CD4-positive, alpha-beta T cell treated with Interleukin-17A for 1 hour (primary cell): ENCODE measurements at regions not wholly inside any gene's neighbourhood (a gene's known extent, or its start where the extent isn't known, plus 50 kb on each side); places are given as distances from the start of the nearest gene placed in this dataset.
"Not testable (repeated sequence)": the region's sequence is repeated elsewhere in the genome, so short reads cannot be mapped to it uniquely, and the experiment has no call there.

Experiments
- DNase-seq: peaks from one replicate; pipeline ENCODE4 v3.0.0-alpha.2; 2020

DNA sequence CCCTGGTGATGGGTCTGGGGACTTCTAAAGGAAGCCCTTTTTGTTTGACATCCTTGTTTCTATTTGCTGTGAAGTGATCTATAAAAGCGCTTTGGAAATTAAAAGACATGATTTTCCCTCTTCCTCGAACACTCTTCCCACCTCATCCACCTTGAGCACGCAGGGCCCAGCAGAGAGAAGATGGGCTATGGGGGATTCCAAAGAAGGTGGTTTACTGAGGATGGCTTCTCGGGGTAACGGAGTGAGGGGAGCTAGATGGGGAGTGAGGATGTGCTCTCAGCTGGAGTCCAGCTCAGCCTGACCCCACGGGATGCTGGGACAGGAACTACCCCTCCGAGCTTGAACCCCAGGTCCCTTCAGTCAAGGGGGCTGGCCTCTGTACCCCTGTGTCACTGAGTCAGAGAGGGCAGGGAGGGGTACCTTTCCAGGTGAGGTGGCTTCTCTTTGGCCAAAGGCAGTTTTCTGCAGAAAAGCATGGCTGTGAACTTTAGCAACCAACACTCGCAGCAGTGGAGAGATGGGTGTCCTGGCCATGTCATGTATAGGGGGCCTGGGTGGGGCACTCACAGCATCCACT lies 180.7 kb upstream of the SMAD3 start:
- no peak for DNase-seq

DNA sequence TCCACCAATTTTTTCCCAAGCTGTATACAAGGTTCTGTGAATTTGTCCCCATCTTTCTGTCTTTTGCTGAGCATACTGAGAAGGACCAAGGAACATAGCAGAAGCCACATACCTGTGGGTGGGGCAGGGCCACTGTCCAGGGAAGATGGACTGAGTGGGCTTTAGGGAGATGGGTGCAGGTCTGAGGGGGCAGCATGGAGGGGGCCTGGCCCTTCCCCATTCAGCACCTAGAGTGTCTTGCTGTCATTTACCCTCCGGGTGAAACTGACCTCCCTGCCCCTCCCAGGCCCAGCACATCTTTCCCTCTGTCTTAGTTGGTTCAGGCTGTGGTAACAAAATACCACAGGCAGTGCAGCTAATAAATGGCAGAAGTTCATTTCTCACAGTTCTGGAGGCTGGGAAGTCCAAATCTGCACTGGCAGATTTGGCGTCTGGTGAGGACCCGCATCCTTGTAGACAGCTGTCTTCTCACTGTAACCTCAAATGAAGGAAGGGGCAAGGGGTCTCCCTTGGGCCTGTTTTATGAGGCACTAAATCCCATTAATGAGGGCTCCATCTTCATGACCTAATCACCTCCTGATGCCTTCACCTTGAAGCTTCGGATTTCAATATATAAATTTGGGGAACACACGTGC lies 180.0 kb upstream of the SMAD3 start:
- DNase-seq: no peak

DNA sequence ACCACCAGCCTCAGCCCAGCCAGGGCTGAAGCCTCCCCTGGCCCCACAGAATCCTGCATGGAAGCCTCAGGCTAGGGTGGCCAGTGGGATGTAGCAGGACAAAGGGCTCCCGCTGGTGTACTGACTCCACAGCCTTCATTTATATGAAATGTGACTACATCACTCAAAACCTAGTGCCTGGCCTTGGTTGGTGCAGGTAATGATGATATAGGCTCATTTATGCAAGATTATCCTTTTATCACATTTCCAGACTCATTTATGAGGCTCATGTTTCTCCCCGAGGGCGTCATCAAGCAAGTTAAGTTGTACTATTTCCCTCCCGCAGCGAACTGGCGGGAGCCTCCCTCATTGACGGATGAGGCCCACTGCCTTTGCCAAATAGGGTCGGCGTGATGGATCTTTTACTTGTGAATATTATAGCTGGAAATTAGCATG lies 179.1 kb upstream of the SMAD3 start:
- DNase-seq: no peak

DNA sequence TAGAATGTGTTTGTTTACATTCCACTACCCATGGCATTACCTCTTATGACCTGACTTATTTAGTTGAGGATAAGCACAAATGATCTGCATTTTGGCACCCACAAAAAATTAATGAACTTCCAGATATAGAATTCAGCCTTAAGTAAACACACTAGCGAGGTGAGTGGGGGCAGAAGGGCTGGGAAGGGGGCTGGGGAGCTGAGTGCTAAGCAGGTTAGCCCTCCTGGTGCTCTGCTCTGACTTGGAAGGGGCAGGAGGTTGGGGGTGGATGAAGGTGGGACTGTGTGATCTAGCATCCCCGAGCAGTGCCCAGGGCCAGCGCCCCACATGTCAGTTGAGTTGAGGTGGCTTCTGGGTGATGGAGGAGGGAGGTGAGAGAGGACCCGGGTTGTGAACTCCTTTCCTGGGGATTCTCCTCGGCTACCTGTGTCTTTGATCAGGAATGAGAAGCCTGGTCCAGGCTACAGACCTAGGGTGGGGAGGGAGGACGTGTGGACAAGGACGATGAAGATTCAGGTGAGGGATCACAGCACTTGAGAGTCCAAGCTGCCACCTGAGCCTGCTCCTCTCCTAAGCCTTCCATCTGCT lies 178.6 kb upstream of the SMAD3 start:
- no peak for DNase-seq

DNA sequence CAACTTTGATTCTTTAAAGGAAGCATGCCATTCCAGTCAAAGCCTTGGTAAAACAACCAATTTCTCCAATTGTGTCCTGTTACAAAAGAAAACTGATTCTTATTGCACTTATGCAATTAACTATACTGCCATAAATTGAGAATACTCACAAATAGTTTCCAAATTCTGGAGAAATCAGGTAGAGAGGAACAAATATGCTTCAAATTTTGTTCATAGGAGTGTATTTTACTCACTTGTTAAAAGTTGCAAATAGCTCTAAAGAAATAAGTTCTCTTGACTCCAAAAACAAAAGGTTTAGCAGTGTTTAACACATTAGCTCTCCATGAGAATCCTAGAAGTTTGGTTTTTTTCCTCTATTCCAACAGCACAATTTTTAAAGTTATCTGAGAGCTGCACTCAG lies 176.1 kb upstream of the SMAD3 start:
- DNase-seq: not testable (repeated sequence)

DNA sequence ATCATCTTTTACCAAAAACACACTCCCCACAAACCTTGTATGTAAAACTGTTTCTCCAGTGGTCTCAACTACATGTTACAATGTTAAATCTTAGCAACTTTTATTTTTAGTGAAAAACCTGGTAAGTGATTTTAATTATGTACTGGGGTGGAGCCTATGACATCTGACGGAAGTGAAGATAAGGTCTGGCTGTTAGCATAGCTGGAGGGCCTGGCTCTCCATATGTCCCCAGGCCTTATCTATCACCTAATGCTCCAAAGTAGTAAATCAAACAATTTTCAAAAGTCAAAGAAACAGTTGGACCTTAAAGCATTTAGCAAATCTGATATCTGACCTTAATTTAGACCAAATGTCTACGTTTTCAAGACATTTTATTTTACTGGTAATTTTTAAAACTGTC lies 173.6 kb upstream of the SMAD3 start:
- no peak for DNase-seq

DNA sequence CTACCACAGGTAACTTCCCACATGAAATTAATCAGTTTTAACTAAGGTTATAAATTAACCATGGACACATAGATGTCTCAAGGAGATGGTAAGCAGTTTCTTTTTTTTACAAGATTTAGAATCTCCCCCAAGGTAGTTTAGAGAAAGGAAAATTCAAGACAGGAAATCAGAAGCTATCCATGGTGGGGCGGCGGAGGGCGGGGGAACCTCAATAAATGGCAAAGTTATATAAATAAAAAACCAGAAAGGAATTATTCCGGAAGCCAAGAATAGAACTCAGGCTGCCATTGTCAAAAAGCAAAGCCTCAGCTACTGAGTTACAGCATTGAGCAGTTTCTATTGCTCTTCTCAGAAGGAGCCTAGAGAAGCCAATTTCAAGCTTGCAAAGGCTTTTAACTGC lies 172.1 kb upstream of the SMAD3 start:
- no peak for DNase-seq

DNA sequence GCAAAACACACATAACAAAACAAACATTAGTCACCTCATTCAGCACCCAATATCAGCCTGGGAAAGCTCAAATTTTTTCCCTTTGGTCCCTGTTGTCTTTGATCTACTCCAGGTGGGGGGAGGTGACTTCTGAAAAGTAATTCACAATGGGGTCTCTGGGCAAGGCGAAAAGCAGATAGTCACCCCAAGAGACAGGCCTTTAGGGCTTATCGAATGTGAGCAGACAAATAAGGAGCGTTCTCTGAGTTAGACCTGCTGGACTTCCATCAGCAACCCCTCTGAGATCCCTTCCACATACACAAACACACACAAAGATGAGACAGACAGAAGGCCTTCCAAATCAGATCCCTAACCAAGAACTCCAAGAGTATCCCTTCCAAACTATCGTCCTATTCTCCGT lies 171.0 kb upstream of the SMAD3 start:
- no peak for DNase-seq

DNA sequence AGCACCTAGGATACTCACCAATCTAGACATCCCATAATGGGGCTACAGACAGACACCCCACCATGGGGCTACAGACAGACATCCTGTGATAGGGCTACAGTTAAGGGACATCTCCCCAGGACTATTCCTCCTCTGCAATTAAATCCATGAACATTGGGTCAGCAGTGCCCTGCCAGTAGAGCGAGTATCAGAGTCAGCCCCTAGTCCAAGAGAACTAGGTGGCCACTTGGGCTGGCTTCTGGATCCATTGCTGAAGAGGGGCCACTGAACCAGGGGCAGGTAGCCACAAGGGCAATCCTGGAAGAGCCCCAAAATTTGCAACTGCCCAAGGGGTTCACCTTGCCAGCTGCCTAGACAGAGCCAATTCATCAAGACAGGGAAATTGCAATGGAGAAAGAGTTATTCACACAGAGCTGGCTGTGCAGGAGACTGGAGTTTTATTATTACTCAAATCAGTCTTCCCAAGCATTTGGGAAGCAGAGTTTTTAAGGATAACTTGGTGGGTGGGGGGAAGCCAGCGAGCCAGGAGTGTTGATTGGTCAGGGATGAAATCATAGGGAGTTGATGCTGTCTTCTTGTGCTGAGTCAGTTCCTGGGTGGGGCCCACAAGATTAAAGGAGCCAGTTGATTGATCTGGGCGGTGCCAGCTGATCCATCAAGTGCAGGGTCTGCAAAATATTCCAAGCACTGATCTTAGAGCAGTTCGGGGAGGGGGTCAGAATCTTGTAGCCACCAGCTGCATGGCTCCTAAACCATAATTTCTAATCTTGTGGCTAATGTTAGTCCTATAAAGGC lies 170.2 kb upstream of the SMAD3 start:
- DNase-seq: no peak

DNA sequence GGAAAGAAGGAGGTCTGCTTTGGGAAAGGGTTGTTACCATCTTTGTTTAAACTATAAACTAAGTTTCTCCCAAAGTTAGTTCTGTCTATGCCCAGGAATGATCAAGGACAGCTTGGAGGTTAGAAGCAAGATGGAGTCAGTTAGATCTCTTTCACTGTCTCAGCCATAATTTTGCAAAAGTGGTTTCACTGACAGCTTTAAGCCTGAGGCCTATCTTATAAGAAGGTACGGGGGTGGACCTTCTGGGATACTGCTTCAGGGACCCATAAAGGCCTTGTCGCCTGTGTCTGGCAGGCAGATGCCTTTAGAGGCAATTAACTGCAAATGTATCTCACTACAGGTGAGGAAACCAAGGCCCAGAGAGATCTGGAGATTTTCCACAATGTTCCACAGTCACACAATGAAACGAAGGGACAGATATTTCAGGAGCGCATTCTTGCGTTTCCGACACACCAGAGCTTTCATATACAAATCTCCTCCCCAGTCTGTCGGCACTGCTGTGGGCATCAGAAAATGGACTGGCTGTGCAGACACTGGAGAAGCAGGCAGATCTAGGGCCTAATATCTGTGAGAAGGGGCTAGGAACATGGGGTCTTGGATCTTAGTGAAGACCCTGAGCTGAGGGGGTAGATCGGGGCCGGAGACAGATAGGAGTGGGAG lies 169.5 kb upstream of the SMAD3 start:
- DNase-seq: no peak

DNA sequence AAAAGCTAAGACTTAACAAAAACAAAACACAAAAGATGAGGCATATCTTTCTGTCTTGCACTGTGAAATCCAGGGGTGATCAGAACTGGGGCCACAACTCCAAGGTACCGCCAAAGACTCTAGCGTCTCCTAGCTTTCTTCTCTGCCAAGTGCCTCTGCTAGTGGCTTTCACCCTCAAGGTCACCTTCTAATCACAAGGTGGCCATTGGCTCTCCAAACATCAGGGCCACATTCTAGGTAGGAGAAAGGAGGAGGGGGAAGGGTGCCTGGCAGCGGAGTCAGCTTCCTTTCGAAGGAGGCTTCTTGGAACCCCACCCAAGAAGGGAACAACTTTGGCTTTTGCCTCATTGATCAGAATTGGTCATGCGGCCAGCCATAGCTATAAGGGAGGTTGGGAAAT lies 168.8 kb upstream of the SMAD3 start:
- DNase-seq: no peak

DNA sequence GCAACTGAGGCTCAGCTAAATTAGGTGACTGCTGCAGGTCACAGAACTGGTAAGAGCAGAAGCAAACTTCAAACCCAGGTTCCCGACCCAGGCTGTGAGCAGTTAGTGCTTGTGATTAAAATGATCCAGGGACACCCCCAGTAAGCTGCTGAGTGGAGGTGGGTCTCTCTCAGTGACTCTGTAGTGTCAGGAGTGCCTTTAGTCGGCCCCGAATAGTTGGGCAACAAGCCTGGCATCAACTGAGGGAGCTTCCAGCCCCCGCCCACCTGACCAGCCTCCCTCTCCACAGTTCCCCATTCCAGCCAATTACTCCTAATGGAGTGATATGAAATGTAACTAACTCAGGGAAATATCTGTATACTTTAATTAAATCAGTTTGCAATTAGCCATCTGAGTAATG lies 168.0 kb upstream of the SMAD3 start:
- no peak for DNase-seq

DNA sequence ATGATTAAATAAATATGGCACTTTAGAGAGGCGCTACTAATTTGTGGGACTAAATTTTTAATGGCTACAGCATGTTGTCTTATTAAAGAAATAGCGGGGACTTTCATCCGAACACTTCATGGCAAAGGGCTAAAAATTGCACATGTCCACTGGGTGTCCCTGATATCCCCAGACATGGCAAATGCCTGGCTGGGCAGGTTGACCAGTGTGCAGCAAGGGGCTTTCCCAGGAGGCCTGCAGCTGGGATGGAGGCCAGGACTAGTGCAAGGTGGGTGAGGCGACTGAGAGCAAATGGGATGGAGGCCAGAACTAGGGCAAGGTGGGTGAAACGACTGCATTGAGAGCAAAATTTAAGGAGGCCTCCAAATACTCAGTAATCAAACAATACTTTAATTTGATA lies 167.4 kb upstream of the SMAD3 start:
- no peak for DNase-seq

DNA sequence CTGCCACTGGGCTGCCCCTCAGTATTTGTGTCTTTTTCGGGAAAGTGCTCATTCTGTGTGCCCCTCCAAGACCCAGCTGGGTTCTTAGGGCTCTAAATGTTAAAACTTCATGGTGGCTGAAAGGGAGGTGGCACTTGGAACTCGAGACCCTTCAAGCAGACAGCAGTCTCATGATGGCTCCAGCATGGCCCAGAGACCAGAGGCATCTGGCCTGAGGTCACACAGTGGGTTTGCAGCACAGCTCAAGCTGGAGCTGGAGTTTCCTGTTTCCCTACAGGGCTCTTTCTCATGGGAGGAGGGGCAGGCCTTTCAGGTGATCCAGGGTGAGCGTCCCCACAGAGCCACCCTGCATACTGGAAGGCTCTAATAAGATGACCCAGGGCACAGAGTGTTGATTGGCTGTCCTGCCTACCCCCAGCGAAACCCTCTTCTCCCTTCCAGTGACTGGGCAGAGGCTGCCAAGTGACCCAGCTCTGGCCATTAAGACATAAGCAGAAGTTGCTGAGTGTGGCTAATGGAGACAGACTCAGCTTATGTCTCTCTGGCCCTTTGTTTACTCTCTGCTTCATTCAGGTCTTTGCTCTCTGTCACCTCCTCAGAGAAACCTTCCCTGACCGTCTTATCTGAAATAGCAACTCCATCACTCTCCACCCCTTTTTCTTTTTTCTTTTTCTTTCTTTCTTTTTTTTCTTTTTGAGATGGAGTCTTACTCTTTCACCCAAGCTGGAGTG lies 166.6 kb upstream of the SMAD3 start:
- no peak for DNase-seq

DNA sequence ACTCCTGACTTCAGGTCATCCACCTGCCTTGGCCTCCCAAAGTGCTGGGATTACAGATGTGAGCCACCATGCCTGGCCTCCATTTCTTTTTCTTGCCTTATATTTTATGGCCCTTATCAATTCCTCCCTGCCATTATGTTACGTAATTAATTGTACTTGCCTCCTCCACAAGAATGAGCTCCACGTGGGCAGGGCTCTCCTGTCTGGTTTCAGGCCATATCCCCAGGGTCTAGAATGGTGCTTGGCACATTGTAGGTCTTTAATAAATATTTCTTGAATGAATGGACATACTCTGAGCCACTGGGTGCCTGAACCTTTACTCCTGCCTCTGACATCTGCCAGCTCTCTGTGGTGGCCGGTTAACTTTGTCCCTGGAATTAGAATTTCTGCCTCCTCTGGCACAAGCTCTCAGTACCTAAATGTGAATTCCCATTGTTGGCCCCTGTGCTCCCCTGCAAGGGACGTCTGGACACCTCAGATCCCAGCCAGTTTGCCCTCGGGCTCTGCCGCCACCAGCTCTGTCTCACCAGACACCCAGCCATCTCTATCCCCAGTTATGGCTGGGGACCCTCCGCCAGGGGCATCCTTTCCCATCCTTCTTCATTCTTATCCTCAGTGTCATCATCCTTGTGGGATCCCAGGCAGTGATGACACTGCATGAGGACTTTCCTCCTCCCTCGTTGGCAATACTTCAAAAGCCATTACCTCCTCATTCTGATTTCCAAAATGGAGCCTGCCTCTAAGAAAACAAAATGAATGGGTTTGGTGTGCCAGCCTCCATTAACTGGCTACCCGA lies 165.6 kb upstream of the SMAD3 start:
- no peak for DNase-seq

DNA sequence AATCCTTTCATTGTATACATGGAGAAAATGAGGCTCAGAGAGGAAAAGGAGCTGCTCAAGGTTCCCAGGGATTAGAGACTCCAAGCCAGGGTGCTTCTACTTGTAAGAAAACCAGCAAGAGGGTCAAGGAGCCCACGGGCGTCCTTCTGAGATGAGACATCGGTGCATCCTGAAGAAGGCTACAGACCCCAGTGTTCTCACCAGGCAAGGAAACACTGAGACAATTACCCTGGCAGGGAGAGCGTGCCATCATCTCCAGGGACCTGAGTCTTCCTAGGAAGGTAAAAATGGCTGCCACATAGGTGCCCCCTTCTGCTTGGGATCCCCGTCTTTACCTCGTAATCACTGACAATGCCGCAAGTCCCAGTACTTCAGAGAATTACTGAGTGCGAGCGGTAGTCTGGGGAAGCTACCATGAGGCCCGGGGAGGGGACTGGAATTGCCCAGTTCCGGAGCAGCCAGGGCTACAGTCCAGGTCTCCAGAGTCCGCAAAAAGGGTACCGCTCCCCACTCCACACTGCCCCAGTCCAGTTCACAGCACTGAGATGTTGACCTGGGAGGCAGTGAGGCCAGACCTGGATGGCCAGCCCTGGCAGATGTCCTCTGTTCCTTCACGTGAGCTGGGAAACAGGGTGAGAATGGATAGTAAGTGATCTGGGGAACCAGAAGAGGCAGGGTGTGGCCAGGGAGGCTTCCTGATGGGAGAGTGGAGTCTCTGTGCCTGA lies 164.7 kb upstream of the SMAD3 start:
- no peak for DNase-seq

DNA sequence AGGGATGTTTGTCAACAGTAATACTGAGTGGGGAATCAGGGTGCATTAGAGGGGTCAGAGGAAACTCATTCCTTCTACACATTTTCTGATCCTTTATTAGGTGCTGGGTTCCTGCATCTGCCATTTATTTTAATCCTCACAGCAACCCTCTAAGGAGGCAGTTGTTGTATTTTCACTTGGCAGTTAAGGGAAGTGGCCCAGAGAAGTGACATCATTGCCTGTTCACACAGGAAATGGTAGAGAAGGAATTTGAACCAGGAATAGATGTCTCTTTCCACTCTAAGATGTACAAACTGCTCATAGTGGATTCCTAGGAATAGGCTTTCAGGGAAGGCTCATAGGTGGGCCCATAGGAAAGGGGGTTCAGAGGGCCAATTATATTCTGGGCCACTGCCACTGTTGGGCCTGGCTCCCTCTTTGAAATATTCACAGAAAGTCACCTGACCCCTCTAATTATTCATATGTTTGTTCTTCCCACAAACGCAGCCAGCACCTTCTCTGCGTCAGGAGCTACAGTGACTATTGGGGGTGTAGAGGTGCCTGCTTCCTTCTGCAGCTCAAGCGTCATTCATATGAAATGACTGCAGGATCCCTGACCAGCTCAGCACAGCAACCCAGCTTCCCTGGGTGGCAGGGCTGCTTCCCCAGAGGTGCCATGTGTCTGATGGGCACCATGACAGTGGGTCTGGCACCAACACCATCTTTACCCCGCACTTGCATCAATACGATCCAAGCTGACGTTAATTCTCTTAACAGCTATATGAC lies 163.9 kb upstream of the SMAD3 start:
- no peak for DNase-seq

DNA sequence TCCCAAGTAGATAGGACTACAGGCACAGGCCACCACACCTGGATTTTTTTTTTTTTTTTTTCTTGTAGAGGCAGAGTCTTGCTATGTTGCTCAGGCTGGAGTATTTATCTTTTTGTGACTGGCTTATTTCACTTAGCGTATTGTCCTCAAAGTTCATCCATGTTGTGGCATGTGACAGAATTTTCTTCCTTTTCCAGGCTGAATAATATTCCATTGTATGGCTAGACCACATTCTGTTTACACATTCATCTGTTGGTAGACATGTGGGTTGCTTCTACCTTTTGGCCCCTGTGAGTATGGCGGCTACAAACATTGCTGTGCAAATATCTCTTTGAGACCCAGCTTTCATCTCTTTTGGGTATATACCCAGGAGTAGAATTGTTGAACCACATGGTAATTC lies 160.2 kb upstream of the SMAD3 start:
- DNase-seq: no peak

DNA sequence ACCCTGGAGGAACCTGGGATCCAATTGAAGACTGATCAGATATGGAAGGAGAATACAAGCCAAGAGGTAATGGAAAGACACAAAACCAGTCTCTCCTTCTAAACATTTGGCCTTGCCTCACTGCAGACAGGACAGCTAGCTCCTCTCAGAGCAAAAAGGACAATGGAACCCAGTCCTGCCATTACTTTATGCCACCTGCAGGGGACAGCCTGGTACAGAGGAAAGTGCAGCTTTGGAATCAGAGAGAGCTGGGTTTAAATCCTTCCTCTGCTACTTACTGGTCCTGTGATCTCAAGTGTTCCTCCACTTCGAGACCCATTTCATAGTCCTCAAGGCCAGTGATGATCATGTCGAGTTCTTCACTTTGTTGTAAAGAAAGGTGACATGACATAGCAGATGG lies 159.4 kb upstream of the SMAD3 start:
- no peak for DNase-seq
